HG03095 (cell line): ENCODE measurements at regions not wholly inside any gene's neighbourhood (a gene's known extent, or its start where the extent isn't known, plus 50 kb on each side); places are given as distances from the start of the nearest gene placed in this dataset.

Source experiments
- ATAC-seq: cut with Tn5 transposase; IDR thresholded peaks from one replicate; pipeline ENCODE4 v1.9.1; 2021; ENCODE audit warnings: moderate library complexity; ENCODE audit not compliant: unreplicated experiment

GRCh38 chr16:86986809-86987487 lies 330.2 kb downstream of the C16orf95 start:
- no peak for ATAC-seq

GRCh38 chr16:86987746-86988670 lies 329.2 kb downstream of the C16orf95 start:
- ATAC-seq, result no peak

- no peak for ATAC-seq
These were observed 328.1 kb downstream of the C16orf95 start for GRCh38 chr16:86988920-86989696.

GRCh38 chr16:86990451-86990850 lies 326.7 kb downstream of the C16orf95 start:
- ATAC-seq, result no peak

GRCh38 chr16:86991679-86992078 lies 325.5 kb downstream of the C16orf95 start:
- no peak for ATAC-seq

- no peak for ATAC-seq
These were observed 324.6 kb downstream of the C16orf95 start for GRCh38 chr16:86992587-86992986.

- ATAC-seq, result no peak
These were observed 323.6 kb downstream of the C16orf95 start for GRCh38 chr16:86993426-86994110.

GRCh38 chr16:86994215-86994614 lies 323.0 kb downstream of the C16orf95 start:
- no peak for ATAC-seq

GRCh38 chr16:86994651-86995171 lies 322.5 kb downstream of the C16orf95 start:
- ATAC-seq, result no peak

GRCh38 chr16:86995456-86995855 lies 321.7 kb downstream of the C16orf95 start:
- ATAC-seq, result no peak

GRCh38 chr16:86996081-86996480 lies 321.1 kb downstream of the C16orf95 start:
- no peak for ATAC-seq

GRCh38 chr16:86997058-86997457 lies 320.1 kb downstream of the C16orf95 start:
- no peak for ATAC-seq

GRCh38 chr16:86998196-86999001 lies 318.8 kb downstream of the C16orf95 start:
- no peak for ATAC-seq

GRCh38 chr16:87000001-87000400 lies 317.2 kb downstream of the C16orf95 start:
- ATAC-seq, result no peak

- no peak for ATAC-seq
These were observed 314.3 kb downstream of the C16orf95 start for GRCh38 chr16:87002717-87003413.

GRCh38 chr16:87003414-87003755 lies 313.8 kb downstream of the C16orf95 start:
- no peak for ATAC-seq

GRCh38 chr16:87006021-87006420 lies 311.2 kb downstream of the C16orf95 start:
- no peak for ATAC-seq

GRCh38 chr16:87006789-87007745 lies 310.1 kb downstream of the C16orf95 start:
- ATAC-seq, result no peak
